ENCODE measurements at regions not wholly inside any gene's neighbourhood (a gene's known extent, or its start where the extent isn't known, plus 50 kb on each side); places are given as distances from the start of the nearest gene placed in this dataset.

DNA sequence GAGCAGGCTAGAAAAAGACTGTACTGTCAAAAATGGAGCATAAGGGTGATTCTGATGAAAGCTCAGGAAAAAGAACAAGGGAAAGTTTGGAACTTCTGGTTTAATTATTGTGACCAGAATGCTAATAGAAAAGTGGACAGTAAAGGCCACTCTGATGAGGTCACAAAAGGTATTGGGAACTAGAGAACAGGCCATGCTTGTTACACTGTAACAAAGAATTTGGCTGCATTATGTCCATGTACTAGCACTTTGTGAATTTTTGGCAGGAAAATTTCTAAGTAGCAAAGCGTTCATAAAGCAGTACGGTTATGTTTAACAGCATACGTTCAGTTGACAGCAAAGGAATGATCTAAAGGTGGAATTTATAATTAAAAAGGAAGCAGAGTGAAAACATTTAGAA, 418.6 kb downstream of the TRIB2 start (continued):
- TF ChIP-seq, protein P1, sequence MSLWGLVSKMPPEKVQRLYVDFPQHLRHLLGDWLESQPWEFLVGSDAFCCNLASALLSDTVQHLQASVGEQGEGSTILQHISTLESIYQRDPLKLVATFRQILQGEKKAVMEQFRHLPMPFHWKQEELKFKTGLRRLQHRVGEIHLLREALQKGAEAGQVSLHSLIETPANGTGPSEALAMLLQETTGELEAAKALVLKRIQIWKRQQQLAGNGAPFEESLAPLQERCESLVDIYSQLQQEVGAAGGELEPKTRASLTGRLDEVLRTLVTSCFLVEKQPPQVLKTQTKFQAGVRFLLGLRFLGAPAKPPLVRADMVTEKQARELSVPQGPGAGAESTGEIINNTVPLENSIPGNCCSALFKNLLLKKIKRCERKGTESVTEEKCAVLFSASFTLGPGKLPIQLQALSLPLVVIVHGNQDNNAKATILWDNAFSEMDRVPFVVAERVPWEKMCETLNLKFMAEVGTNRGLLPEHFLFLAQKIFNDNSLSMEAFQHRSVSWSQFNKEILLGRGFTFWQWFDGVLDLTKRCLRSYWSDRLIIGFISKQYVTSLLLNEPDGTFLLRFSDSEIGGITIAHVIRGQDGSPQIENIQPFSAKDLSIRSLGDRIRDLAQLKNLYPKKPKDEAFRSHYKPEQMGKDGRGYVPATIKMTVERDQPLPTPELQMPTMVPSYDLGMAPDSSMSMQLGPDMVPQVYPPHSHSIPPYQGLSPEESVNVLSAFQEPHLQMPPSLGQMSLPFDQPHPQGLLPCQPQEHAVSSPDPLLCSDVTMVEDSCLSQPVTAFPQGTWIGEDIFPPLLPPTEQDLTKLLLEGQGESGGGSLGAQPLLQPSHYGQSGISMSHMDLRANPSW (CRISPR knock-in tag; conservative IDR thresholded peaks at IDR 0.05; ENCODE audit: low read depth), result no peak
- TF ChIP-seq, protein P2, sequence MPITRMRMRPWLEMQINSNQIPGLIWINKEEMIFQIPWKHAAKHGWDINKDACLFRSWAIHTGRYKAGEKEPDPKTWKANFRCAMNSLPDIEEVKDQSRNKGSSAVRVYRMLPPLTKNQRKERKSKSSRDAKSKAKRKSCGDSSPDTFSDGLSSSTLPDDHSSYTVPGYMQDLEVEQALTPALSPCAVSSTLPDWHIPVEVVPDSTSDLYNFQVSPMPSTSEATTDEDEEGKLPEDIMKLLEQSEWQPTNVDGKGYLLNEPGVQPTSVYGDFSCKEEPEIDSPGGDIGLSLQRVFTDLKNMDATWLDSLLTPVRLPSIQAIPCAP (CRISPR knock-in tag; IDR thresholded peaks at IDR 0.05), result no peak
- no peak for TF ChIP-seq CREM (CRISPR knock-in tag; IDR thresholded peaks at IDR 0.05)
- no peak for TF ChIP-seq CREB1 (CRISPR knock-in tag; IDR thresholded peaks at IDR 0.05)
- no peak for TF ChIP-seq TEAD1 (CRISPR knock-in tag; IDR thresholded peaks at IDR 0.05)
- no peak for TF ChIP-seq NFYB (CRISPR knock-in tag; conservative IDR thresholded peaks at IDR 0.05; ENCODE audit: low read depth)

DNA sequence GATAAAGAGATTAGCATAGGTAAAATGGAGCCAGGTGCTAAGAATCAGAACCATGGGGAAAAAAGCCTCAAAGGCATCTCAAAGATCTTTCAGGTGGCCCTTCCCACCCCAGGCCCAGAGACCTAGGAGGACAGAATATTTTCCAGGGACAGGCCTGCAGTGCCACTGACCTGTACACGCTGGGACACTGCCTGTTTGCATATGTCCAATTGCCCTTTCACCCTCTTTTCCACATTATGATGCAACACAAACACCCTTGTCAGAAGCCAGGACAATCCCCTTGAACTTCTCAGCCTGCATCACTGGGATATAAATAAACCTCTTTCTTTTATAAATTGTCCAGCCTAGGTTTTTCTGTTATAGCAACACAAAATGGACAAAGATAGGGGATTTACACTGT, 419.1 kb downstream of the TRIB2 start:
- Mint-ChIP-seq H3K4me3 (no peak overlapping the region), H3K27ac (no peak overlapping the region), H3K9me3 (peaks cover 7% of the 10 kb centered on the region), H3K36me3 (no peaks in the 10 kb centered on the region; the same call in 1 of the 2 replicates), H3K27me3 (ENCODE audit: low read depth) (no peaks in the 10 kb centered on the region), H3K4me1 (no peaks in the 10 kb centered on the region)
- ATAC-seq (no peak), DNase-seq (ENCODE audit: low spot score) (no peak)
- POLR2A ChIA-PET, result no interaction called here
- CTCF ChIA-PET, result no interaction called here
- TF ChIP-seq RELA (CRISPR knock-in tag; IDR thresholded peaks at IDR 0.05; ENCODE audit: borderline replicate concordance) (no peak), SP1 (CRISPR knock-in tag; conservative IDR thresholded peaks at IDR 0.05) (no peak), OVOL2 (CRISPR knock-in tag; IDR thresholded peaks at IDR 0.05; ENCODE audit: borderline replicate concordance) (no peak), NFATC4 (CRISPR knock-in tag; IDR thresholded peaks at IDR 0.05) (no peak), JAZF1 (CRISPR knock-in tag; IDR thresholded peaks at IDR 0.05) (no peak), HMGA2 (CRISPR knock-in tag; IDR thresholded peaks at IDR 0.05) (no peak), ZBTB21 (CRISPR knock-in tag; IDR thresholded peaks at IDR 0.05; ENCODE audit: borderline replicate concordance) (no peak), SMAD4 (CRISPR knock-in tag; IDR thresholded peaks at IDR 0.05) (no peak), MXD4 (CRISPR knock-in tag; IDR thresholded peaks at IDR 0.05; ENCODE audit: borderline replicate concordance) (no peak), FOXP1 (CRISPR knock-in tag; IDR thresholded peaks at IDR 0.05; ENCODE audit: borderline replicate concordance) (no peak), CREB1 (CRISPR knock-in tag; IDR thresholded peaks at IDR 0.05) (no peak), ZNF416 (CRISPR knock-in tag; IDR thresholded peaks at IDR 0.05) (no peak), ELF4 (CRISPR knock-in tag; IDR thresholded peaks at IDR 0.05; ENCODE audit: low read depth) (no peak), TCF7 (CRISPR knock-in tag; IDR thresholded peaks at IDR 0.05; ENCODE audit: low read depth) (no peak)
- TF ChIP-seq, protein P3, sequence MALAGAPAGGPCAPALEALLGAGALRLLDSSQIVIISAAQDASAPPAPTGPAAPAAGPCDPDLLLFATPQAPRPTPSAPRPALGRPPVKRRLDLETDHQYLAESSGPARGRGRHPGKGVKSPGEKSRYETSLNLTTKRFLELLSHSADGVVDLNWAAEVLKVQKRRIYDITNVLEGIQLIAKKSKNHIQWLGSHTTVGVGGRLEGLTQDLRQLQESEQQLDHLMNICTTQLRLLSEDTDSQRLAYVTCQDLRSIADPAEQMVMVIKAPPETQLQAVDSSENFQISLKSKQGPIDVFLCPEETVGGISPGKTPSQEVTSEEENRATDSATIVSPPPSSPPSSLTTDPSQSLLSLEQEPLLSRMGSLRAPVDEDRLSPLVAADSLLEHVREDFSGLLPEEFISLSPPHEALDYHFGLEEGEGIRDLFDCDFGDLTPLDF (CRISPR knock-in tag; IDR thresholded peaks at IDR 0.05), result no peak
- TF ChIP-seq, protein P4, sequence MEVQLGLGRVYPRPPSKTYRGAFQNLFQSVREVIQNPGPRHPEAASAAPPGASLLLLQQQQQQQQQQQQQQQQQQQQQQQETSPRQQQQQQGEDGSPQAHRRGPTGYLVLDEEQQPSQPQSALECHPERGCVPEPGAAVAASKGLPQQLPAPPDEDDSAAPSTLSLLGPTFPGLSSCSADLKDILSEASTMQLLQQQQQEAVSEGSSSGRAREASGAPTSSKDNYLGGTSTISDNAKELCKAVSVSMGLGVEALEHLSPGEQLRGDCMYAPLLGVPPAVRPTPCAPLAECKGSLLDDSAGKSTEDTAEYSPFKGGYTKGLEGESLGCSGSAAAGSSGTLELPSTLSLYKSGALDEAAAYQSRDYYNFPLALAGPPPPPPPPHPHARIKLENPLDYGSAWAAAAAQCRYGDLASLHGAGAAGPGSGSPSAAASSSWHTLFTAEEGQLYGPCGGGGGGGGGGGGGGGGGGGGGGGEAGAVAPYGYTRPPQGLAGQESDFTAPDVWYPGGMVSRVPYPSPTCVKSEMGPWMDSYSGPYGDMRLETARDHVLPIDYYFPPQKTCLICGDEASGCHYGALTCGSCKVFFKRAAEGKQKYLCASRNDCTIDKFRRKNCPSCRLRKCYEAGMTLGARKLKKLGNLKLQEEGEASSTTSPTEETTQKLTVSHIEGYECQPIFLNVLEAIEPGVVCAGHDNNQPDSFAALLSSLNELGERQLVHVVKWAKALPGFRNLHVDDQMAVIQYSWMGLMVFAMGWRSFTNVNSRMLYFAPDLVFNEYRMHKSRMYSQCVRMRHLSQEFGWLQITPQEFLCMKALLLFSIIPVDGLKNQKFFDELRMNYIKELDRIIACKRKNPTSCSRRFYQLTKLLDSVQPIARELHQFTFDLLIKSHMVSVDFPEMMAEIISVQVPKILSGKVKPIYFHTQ (CRISPR knock-in tag; IDR thresholded peaks at IDR 0.05), result no peak
- TF ChIP-seq, protein P5, sequence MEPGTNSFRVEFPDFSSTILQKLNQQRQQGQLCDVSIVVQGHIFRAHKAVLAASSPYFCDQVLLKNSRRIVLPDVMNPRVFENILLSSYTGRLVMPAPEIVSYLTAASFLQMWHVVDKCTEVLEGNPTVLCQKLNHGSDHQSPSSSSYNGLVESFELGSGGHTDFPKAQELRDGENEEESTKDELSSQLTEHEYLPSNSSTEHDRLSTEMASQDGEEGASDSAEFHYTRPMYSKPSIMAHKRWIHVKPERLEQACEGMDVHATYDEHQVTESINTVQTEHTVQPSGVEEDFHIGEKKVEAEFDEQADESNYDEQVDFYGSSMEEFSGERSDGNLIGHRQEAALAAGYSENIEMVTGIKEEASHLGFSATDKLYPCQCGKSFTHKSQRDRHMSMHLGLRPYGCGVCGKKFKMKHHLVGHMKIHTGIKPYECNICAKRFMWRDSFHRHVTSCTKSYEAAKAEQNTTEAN (CRISPR knock-in tag; IDR thresholded peaks at IDR 0.05), result no peak

All from WTC11 (cell line).